ENCODE measurements at regions not wholly inside any gene's neighbourhood (a gene's known extent, or its start where the extent isn't known, plus 50 kb on each side); places are given as distances from the start of the nearest gene placed in this dataset.

DNA sequence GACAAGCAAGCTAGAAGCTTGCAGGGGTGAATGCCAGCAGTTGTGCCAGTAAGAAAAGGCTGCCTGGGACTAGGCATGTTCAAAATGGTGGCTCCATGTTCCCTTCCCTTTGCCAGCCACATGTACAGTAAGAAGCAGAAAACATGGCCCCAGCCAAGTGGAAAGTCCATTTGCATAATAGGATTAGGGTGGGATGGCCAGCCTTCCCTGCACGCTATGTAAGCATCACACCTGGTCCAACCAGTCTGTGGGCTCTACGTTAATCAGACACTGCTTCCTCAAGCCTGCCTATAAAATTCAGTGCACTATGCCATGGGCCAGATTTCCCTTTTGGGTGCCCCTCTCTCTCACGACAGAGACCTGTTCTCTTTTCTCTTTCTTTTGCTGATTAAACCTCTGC, 288.4 kb downstream of the GXYLT1 start:
- no peak for DNase-seq
- TF ChIP-seq, protein P1, sequence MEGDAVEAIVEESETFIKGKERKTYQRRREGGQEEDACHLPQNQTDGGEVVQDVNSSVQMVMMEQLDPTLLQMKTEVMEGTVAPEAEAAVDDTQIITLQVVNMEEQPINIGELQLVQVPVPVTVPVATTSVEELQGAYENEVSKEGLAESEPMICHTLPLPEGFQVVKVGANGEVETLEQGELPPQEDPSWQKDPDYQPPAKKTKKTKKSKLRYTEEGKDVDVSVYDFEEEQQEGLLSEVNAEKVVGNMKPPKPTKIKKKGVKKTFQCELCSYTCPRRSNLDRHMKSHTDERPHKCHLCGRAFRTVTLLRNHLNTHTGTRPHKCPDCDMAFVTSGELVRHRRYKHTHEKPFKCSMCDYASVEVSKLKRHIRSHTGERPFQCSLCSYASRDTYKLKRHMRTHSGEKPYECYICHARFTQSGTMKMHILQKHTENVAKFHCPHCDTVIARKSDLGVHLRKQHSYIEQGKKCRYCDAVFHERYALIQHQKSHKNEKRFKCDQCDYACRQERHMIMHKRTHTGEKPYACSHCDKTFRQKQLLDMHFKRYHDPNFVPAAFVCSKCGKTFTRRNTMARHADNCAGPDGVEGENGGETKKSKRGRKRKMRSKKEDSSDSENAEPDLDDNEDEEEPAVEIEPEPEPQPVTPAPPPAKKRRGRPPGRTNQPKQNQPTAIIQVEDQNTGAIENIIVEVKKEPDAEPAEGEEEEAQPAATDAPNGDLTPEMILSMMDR (IDR thresholded peaks at IDR 0.05 in 4 of 5, conservative IDR thresholded peaks at IDR 0.05 in 1 of 5), result no peak
- Histone ChIP-seq H3K27me3 (no peaks in the 10 kb centered on the region), H3K4me3 (no peak overlapping the region), H3K36me3 (no peaks in the 10 kb centered on the region), H3K27ac (no peak overlapping the region), H3K9me3 (no peaks in the 10 kb centered on the region), H3K4me1 (no peaks in the 10 kb centered on the region)
- ATAC-seq, result no peak
- intact Hi-C loops (cut with DNase I; ENCODE audit: low total_unique reads) (no loop called here), in situ Hi-C loops (cut with MboI; ENCODE audit: low sequenced_read_pairs in 4 of 4) (no loop called here)

DNA sequence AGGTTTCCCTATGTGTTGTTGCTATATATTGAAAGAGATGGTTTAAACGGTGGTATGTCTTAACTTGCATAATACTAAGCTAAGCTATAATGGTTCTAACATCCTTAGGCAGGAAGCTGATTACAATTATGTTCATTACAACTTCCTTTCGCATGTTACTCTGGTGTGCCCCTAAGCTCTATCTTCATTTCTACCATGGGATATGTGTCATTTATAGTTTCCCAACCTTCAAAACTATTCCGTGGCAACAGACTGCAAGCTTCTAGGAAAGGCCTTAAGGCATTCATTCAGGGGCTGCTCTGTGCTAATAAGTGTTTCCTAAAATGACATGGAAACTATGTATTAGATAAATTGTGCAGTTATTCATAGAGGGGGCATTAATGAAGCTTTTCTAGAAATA, 294.6 kb downstream of the GXYLT1 start:
- H3K36me3 ChIP-seq, result no peaks in the 10 kb centered on the region
- intact Hi-C loops (cut with DNase I; ENCODE audit: low total_unique reads) (no loop called here), in situ Hi-C loops (cut with MboI; ENCODE audit: low sequenced_read_pairs in 4 of 4) (no loop called here)
- DNase-seq (no peak), ATAC-seq (no peak)
- TF ChIP-seq, protein P1 (IDR thresholded peaks at IDR 0.05 in 4 of 5, conservative IDR thresholded peaks at IDR 0.05 in 1 of 5), result no peak
- no peak for TF ChIP-seq POLR2A (IDR thresholded peaks at IDR 0.05)
- H3K4me3 ChIP-seq, result no peak overlapping the region
- H3K4me1 ChIP-seq, result no peaks in the 10 kb centered on the region
- H3K27me3 ChIP-seq, result peaks cover 0 to 2% (median 0%) of the 10 kb centered on the region in 3 donors
- no peaks in the 10 kb centered on the region for H3K9me3 ChIP-seq
- H3K27ac ChIP-seq, result no peak overlapping the region

DNA sequence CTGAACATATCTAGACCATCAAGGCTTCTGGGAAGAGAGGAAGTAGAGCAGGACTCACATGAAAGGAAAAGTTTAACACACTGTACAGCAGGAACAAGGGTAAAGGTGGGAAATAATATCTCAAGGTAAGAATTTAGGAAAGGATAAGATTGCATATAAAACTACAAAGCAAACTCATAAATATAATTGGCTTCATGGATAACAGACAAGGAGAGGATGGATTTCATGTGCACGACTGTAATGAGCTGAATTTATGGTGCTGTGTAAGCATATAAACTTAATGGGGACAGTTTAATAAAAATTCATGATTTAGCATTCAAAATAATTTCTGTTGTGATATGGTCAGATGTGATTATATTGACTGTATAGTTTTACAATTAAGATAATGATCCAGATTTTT, 298.0 kb downstream of the GXYLT1 start:
- Histone ChIP-seq H3K9me3 (no peaks in the 10 kb centered on the region), H3K27me3 (peaks cover 0 to 2% (median 0%) of the 10 kb centered on the region in 3 donors), H3K4me3 (no peak overlapping the region), H3K4me1 (no peaks in the 10 kb centered on the region), H3K27ac (no peak overlapping the region), H3K36me3 (no peaks in the 10 kb centered on the region)
- in situ Hi-C loops (cut with MboI; ENCODE audit: low sequenced_read_pairs in 4 of 4), result no loop called here
- DNase-seq, result no peak
- intact Hi-C loops (cut with DNase I; ENCODE audit: low total_unique reads), result no loop called here
- no peak for ATAC-seq
- TF ChIP-seq, protein P1 (IDR thresholded peaks at IDR 0.05 in 4 of 5, conservative IDR thresholded peaks at IDR 0.05 in 1 of 5), result no peak
- no peak for TF ChIP-seq POLR2A (IDR thresholded peaks at IDR 0.05)

DNA sequence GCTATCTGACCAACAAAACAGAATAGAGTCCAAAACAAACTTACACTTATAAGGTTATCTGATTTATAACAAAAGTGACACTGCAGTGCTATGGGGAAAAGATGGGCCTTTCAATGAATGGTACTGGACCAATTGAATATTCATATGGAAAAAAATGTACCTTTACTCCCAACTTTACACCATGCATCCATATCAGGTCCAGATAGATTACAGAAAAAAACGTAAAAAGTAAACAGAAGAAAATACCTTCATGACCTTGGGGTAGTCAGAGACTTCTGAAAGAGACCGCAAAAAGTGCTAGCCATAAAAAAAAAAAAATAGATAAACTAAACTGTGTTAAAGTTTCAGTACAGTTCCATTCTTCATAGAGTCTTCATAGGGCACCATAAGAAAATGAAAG, 308.3 kb downstream of the GXYLT1 start:
- no peaks in the 10 kb centered on the region for H3K4me1 ChIP-seq
- TF ChIP-seq, protein P1 (IDR thresholded peaks at IDR 0.05 in 4 of 5, conservative IDR thresholded peaks at IDR 0.05 in 1 of 5), result no peak
- TF ChIP-seq POLR2A (IDR thresholded peaks at IDR 0.05), result no peak
- no peak for ATAC-seq
- no peaks in the 10 kb centered on the region for H3K9me3 ChIP-seq
- intact Hi-C loops (cut with DNase I; ENCODE audit: low total_unique reads), result no loop called here
- in situ Hi-C loops (cut with MboI; ENCODE audit: low sequenced_read_pairs in 4 of 4), result no loop called here
- no peaks in the 10 kb centered on the region for H3K27me3 ChIP-seq
- DNase-seq, result no peak
- no peak overlapping the region for H3K27ac ChIP-seq
- no peaks in the 10 kb centered on the region for H3K36me3 ChIP-seq
- H3K4me3 ChIP-seq, result no peak overlapping the region

DNA sequence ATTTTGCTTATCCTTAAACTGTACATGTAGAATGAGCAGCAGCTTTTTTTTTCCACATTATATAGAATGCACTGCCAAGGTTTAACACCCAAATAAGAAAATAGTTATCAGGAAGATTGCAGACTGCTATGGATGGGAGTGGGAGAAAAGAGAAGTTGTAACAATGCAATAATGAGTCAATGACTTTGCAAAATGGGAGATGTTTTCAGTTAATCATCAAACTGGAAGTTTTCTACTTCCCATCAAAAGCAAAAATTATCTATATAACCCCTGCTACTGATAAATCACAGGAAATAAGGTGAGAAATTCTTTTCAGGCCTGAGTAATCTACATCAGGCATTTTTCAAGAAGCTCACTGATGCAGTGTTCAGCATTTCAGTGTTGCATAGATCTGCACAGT, 309.1 kb downstream of the GXYLT1 start:
- Histone ChIP-seq H3K27ac (no peak overlapping the region), H3K4me1 (no peaks in the 10 kb centered on the region), H3K27me3 (no peaks in the 10 kb centered on the region), H3K36me3 (no peaks in the 10 kb centered on the region), H3K9me3 (no peaks in the 10 kb centered on the region), H3K4me3 (no peak overlapping the region)
- TF ChIP-seq, protein P1 (IDR thresholded peaks at IDR 0.05 in 4 of 5, conservative IDR thresholded peaks at IDR 0.05 in 1 of 5), result no peak
- DNase-seq (no peak), ATAC-seq (no peak)
- intact Hi-C loops (cut with DNase I; ENCODE audit: low total_unique reads), result no loop called here
- in situ Hi-C loops (cut with MboI; ENCODE audit: low sequenced_read_pairs in 4 of 4), result no loop called here

Data from gastrocnemius medialis (tissue), 4 donors.